H1 (cell line): ENCODE measurements at regions not wholly inside any gene's neighbourhood (a gene's known extent, or its start where the extent isn't known, plus 50 kb on each side); places are given as distances from the start of the nearest gene placed in this dataset.

ENCODE experiments used
- CTCF ChIA-PET: fragments of 300-600 bp; sonication (Branson Sonifier 250); formaldehyde crosslinking; loops from one replicate; lab custom pipeline; 2021; ENCODE audit not compliant: partially characterized antibody; lab: Charles Lee
- POLR2A ChIA-PET: fragments of 300-600 bp; sonication (Branson Sonifier 250); formaldehyde crosslinking; loops from one replicate; lab custom pipeline; 2021; ENCODE audit warnings: inconsistent platforms; ENCODE audit not compliant: partially characterized antibody; lab: Charles Lee
- DNase-seq, 2 experiments: peaks; one replicate each; pipeline versions ENCODE4 v3.0.0 to v3.0.0-alpha.2; 2010 to 2022; ENCODE audit warnings: low spot score in 2 of 2, low read depth in 1 of 2, mixed read lengths in 1 of 2
- FAIRE-seq: peaks from 2 replicates; lab custom pipeline; 2011; peaks lifted over from hg19 to GRCh38; lab: Jason Lieb, UNC
- H2AFZ ChIP-seq: 2 replicates; pipeline ENCODE4 v1.8.1; 2012; ENCODE audit warnings: low read length, inconsistent platforms
- H2AK5ac ChIP-seq: 2 replicates; pipeline ENCODE4 v1.6.1; 2013; ENCODE audit warnings: low read depth, low read length
- H2BK120ac ChIP-seq: replicated peaks from 2 replicates; pipeline ENCODE3; 2013; ENCODE audit warnings: low read depth, low read length, inconsistent platforms
- H2BK12ac ChIP-seq: 2 replicates; pipeline ENCODE4 v1.6.1; 2013; ENCODE audit warnings: low read depth, low read length
- H2BK15ac ChIP-seq: 2 replicates; pipeline ENCODE4 v1.6.1; 2013; ENCODE audit warnings: low read length
- H2BK20ac ChIP-seq: 2 replicates; pipeline ENCODE4 v1.6.1; 2013; ENCODE audit warnings: low read length
- H2BK5ac ChIP-seq: 2 replicates; pipeline ENCODE4 v1.6.1; 2013; ENCODE audit warnings: low read depth, low read length
- H3K14ac ChIP-seq: 2 replicates; pipeline ENCODE4 v1.6.1; 2013; ENCODE audit warnings: inconsistent platforms; ENCODE audit not compliant: insufficient read length
- H3K18ac ChIP-seq: 2 replicates; pipeline ENCODE4 v1.6.1; 2013; ENCODE audit warnings: low read length; ENCODE audit errors: extremely low read depth
- H3K23ac ChIP-seq: 2 replicates; pipeline ENCODE4 v1.6.1; 2013; ENCODE audit warnings: inconsistent platforms; ENCODE audit not compliant: insufficient read length
- H3K23me2 ChIP-seq: 2 replicates; pipeline ENCODE4 v1.6.1; 2013; ENCODE audit warnings: low read depth, low read length
- H3K27ac ChIP-seq: 2 replicates; pipeline ENCODE4 v1.6.1; 2011; ENCODE audit warnings: low read depth, low read length, inconsistent platforms
- H3K27me3 ChIP-seq, 4 experiments: replicated peaks in 1 of 4; 1 replicate in 1 of 4; 2 replicates in 3 of 4; pipeline versions ENCODE4 v1.6.1 to v1.8.1; 2011 to 2013; ENCODE audit warnings: low read length in 3 of 4, mild to moderate bottlenecking in 3 of 4, inconsistent platforms in 2 of 4, mixed read lengths in 2 of 4, moderate library complexity in 1 of 4; ENCODE audit not compliant: control insufficient read depth in 3 of 4, insufficient read depth in 3 of 4; ENCODE audit errors: extremely low read depth in 1 of 4
- H3K36me3 ChIP-seq, 4 experiments: 2 replicates each; pipeline versions ENCODE4 v1.6.1 to v1.8.1; 2011 to 2013; ENCODE audit warnings: mild to moderate bottlenecking in 4 of 4, low read length in 3 of 4, moderate library complexity in 2 of 4, control low read depth in 1 of 4, inconsistent platforms in 1 of 4; ENCODE audit not compliant: insufficient read depth in 4 of 4, control insufficient read depth in 2 of 4
- H3K4ac ChIP-seq: replicated peaks from 2 replicates; pipeline ENCODE3; 2013; ENCODE audit warnings: low read length, low read depth, mixed read lengths, inconsistent platforms; ENCODE audit not compliant: insufficient read length
- H3K4me1 ChIP-seq, 4 experiments: replicated peaks in 1 of 4; 1 replicate in 1 of 4; 2 replicates in 3 of 4; pipeline versions ENCODE4 v1.6.1 to v1.8.1; 2011 to 2013; ENCODE audit warnings: low read length in 3 of 4, inconsistent platforms in 2 of 4, mixed read lengths in 1 of 4; ENCODE audit not compliant: insufficient read depth in 4 of 4, control insufficient read depth in 3 of 4
- H3K4me2 ChIP-seq, 2 experiments: 2 replicates each; pipeline versions ENCODE4 v1.6.1 to v1.8.1; 2011 to 2013; ENCODE audit warnings: low read depth in 2 of 2, low read length in 2 of 2, control low read depth in 1 of 2, inconsistent platforms in 1 of 2, mild to moderate bottlenecking in 1 of 2; ENCODE audit not compliant: insufficient read depth in 1 of 2
- H3K4me3 ChIP-seq, 4 experiments: fragments of 200-600, 300-600 bp in 1 of 4; sonication (generic), shearing (Covaris generic), sonication (Bioruptor Twin) in 1 of 4; 2 replicates each; pipeline versions ENCODE4 v1.5.1 to v1.8.1; 2011 to 2016; ENCODE audit warnings: low read length in 4 of 4, low read depth in 3 of 4, control low read depth in 2 of 4, inconsistent platforms in 2 of 4, mild to moderate bottlenecking in 2 of 4, mixed read lengths in 1 of 4, moderate library complexity in 1 of 4; ENCODE audit not compliant: insufficient read depth in 2 of 4; ENCODE audit errors: extremely low read depth in 1 of 4
- H3K56ac ChIP-seq: replicated peaks from 2 replicates; pipeline ENCODE3; 2013; ENCODE audit warnings: low read depth, mild to moderate bottlenecking, mixed read lengths, low read length, inconsistent platforms; ENCODE audit not compliant: insufficient read length
- H3K79me1 ChIP-seq: 2 replicates; pipeline ENCODE4 v1.6.1; 2013; ENCODE audit warnings: low read depth, low read length, control low read depth
- H3K79me2 ChIP-seq, 2 experiments: 2 replicates each; pipeline versions ENCODE4 v1.6.1 to v1.8.1; 2012 to 2013; ENCODE audit warnings: low read length in 2 of 2, mild to moderate bottlenecking in 2 of 2, inconsistent platforms in 1 of 2; ENCODE audit not compliant: insufficient read depth in 2 of 2, control insufficient read depth in 1 of 2
- H3K9ac ChIP-seq, 4 experiments: replicated peaks in 1 of 4; 1 replicate in 1 of 4; 2 replicates in 3 of 4; pipeline versions ENCODE4 v1.6.1 to v1.8.1; 2011 to 2013; ENCODE audit warnings: low read depth in 3 of 4, low read length in 3 of 4, control low read depth in 2 of 4, mild to moderate bottlenecking in 2 of 4, moderate library complexity in 2 of 4, inconsistent platforms in 1 of 4; ENCODE audit errors: extremely low read depth in 1 of 4
- H3K9me3 ChIP-seq, 2 experiments: 2 replicates each; pipeline versions ENCODE4 v1.6.1 to v1.8.1; 2012 to 2013; ENCODE audit warnings: mild to moderate bottlenecking in 2 of 2, moderate library complexity in 2 of 2, control low read depth in 1 of 2, inconsistent platforms in 1 of 2, low read depth in 1 of 2, low read length in 1 of 2, mixed read lengths in 1 of 2; ENCODE audit not compliant: insufficient read depth in 2 of 2
- H4K20me1 ChIP-seq, 2 experiments: replicated peaks in 1 of 2; 2 replicates each; pipeline versions ENCODE3 to v1.8.1; 2011 to 2013; ENCODE audit warnings: inconsistent platforms in 2 of 2, low read length in 2 of 2, mild to moderate bottlenecking in 1 of 2; ENCODE audit not compliant: insufficient read depth in 2 of 2, control insufficient read depth in 1 of 2
- H4K5ac ChIP-seq: 2 replicates; pipeline ENCODE4 v1.6.1; 2013; ENCODE audit warnings: low read length, low read depth, mixed read lengths, inconsistent platforms; ENCODE audit not compliant: insufficient read length
- H4K8ac ChIP-seq: 2 replicates; pipeline ENCODE4 v1.8.0; 2013; ENCODE audit warnings: mild to moderate bottlenecking, moderate library complexity, low read length, inconsistent platforms; ENCODE audit not compliant: insufficient read depth; ENCODE audit errors: extremely low read depth
- H4K91ac ChIP-seq: replicated peaks from 2 replicates; pipeline ENCODE3; 2013; ENCODE audit warnings: low read length, mixed read lengths, inconsistent platforms; ENCODE audit not compliant: insufficient read length
- BACH1 ChIP-seq: IDR thresholded peaks from 2 replicates; pipeline ENCODE4 v1.6.1; 2012; ENCODE audit warnings: low read length, improper control_type of control experiment
- CBX5 ChIP-seq: fragments of 300-800, 300-1000 bp; sonication (generic); IDR thresholded peaks from 2 replicates; pipeline ENCODE4 v1.7.1; 2016; ENCODE audit warnings: antibody characterized with exemption, low read length, low read depth
- CBX8 ChIP-seq: fragments of 300-800, 300-1000 bp; sonication (generic); IDR thresholded peaks from 2 replicates; pipeline ENCODE4 v1.7.1; 2016; ENCODE audit warnings: low read depth, low read length, borderline replicate concordance
- EP300 ChIP-seq, 2 experiments: IDR thresholded peaks; 1 replicate in 1 of 2; 2 replicates in 1 of 2; pipeline ENCODE4 v1.6.1; 2011 to 2012; ENCODE audit warnings: low read depth in 2 of 2, low read length in 2 of 2, mild to moderate bottlenecking in 2 of 2, borderline replicate concordance in 1 of 2, inconsistent platforms in 1 of 2, moderate library complexity in 1 of 2
- GTF2F1 ChIP-seq: IDR thresholded peaks from 2 replicates; pipeline ENCODE4 v1.6.1; 2012; ENCODE audit warnings: low read depth, low read length, improper control_type of control experiment, borderline replicate concordance
- NANOG ChIP-seq: IDR thresholded peaks from 2 replicates; pipeline ENCODE4 v1.6.1; 2011; ENCODE audit warnings: low read length, low read depth, mild to moderate bottlenecking, inconsistent platforms; ENCODE audit not compliant: insufficient read depth, poor library complexity, severe bottlenecking
- POLR2AphosphoS5 ChIP-seq: IDR thresholded peaks from 2 replicates; pipeline ENCODE4 v1.6.1; 2011; ENCODE audit warnings: low read depth, low read length
- POU5F1 ChIP-seq: IDR thresholded peaks from 2 replicates; pipeline ENCODE4 v1.6.1; 2011; ENCODE audit warnings: low read depth, mild to moderate bottlenecking, low read length, moderate library complexity
- RNF2 ChIP-seq: fragments of 200-900, 300-1000 bp; sonication (generic); IDR thresholded peaks from 2 replicates; pipeline ENCODE4 v1.7.1; 2016; ENCODE audit warnings: borderline replicate concordance, low read depth, mild to moderate bottlenecking, antibody characterized with exemption, low read length; ENCODE audit not compliant: poor library complexity, severe bottlenecking; ENCODE audit errors: missing control alignments
- SP4 ChIP-seq: IDR thresholded peaks from 2 replicates; pipeline ENCODE4 v1.6.1; 2012; ENCODE audit warnings: low read length, inconsistent platforms
- YY1 ChIP-seq: IDR thresholded peaks from 2 replicates; pipeline ENCODE4 v1.6.1; 2011; ENCODE audit warnings: low read depth, mild to moderate bottlenecking, low read length
- WGBS, 2 experiments: shearing (Covaris generic) in 1 of 2; methylation state at CpG; one replicate each; pipeline versions ENCODE4 v1.1.6 to v1.1.7; 2013 to 2015; ENCODE audit warnings: low lambda C conversion rate in 2 of 2, mixed read lengths in 2 of 2, inconsistent platforms in 1 of 2, low coverage in 1 of 2, missing lambda C conversion rate in 1 of 2; ENCODE audit not compliant: insufficient replicate concordance in 2 of 2, insufficient coverage in 1 of 2, insufficient read length in 1 of 2; ENCODE audit errors: extremely low coverage in 1 of 2, missing lambda C conversion rate in 1 of 2; 5-methylcytosine and 5-hydroxymethylcytosine counted together
- TF ChIP-seq, protein P1 (sequence below), 3 experiments: IDR thresholded peaks; 1 replicate in 2 of 3; 2 replicates in 1 of 3; pipeline versions ENCODE4 v1.5.1 to v1.6.1; 2011; ENCODE audit warnings: low read length in 3 of 3, mild to moderate bottlenecking in 3 of 3, inconsistent platforms in 2 of 3, low read depth in 1 of 3, moderate library complexity in 1 of 3; ENCODE audit not compliant: insufficient read depth in 1 of 3; ENCODE audit errors: control extremely low read depth in 1 of 3

- Histone ChIP-seq H3K9me3 (no peaks in the 10 kb centered on the region), H3K4me2 (no peak overlapping the region), H2AK5ac (no peak overlapping the region), H2BK120ac (no peak overlapping the region), H3K9ac (no peak overlapping the region), H3K4ac (no peak overlapping the region), H2BK12ac (no peak overlapping the region), H3K23ac (no peak overlapping the region), H2AFZ (no peak overlapping the region), H3K14ac (no peak overlapping the region), H3K27me3 (no peaks in the 10 kb centered on the region), H3K23me2 (no peaks in the 10 kb centered on the region), H2BK5ac (no peak overlapping the region), H3K4me3 (no peak overlapping the region), H3K18ac (no peak overlapping the region), H2BK20ac (no peak overlapping the region), H3K56ac (no peak overlapping the region), H4K20me1 (no peaks in the 10 kb centered on the region), H4K8ac (no peak overlapping the region), H4K5ac (no peak overlapping the region), H3K36me3 (no peaks in the 10 kb centered on the region), H3K4me1 (no peaks in the 10 kb centered on the region), H3K79me1 (no peaks in the 10 kb centered on the region), H3K79me2 (no peaks in the 10 kb centered on the region), H3K27ac (no peak overlapping the region), H4K91ac (no peak overlapping the region), H2BK15ac (no peak overlapping the region)
- ChIA-PET CTCF (no interaction called here), POLR2A (no interaction called here)
- FAIRE-seq (no peak), DNase-seq (no peak)
- WGBS, 2 experiments, result 96% methylated on average over 1 of the region's 1 CpG; no CpG with 5 or more reads in 1 of the 2 experiments
- TF ChIP-seq POU5F1 (no peak), BACH1 (no peak), CBX5 (no peak), POLR2AphosphoS5 (no peak), CBX8 (no peak), SP4 (no peak), NANOG (no peak), YY1 (no peak), EP300 (IDR thresholded peaks at IDR 0.05; ENCODE audit: borderline replicate concordance in 1 of 2, low read depth in 2 of 2, low read length in 2 of 2) (no peak), RNF2 (no peak), GTF2F1 (no peak)
- TF ChIP-seq, protein P1, sequence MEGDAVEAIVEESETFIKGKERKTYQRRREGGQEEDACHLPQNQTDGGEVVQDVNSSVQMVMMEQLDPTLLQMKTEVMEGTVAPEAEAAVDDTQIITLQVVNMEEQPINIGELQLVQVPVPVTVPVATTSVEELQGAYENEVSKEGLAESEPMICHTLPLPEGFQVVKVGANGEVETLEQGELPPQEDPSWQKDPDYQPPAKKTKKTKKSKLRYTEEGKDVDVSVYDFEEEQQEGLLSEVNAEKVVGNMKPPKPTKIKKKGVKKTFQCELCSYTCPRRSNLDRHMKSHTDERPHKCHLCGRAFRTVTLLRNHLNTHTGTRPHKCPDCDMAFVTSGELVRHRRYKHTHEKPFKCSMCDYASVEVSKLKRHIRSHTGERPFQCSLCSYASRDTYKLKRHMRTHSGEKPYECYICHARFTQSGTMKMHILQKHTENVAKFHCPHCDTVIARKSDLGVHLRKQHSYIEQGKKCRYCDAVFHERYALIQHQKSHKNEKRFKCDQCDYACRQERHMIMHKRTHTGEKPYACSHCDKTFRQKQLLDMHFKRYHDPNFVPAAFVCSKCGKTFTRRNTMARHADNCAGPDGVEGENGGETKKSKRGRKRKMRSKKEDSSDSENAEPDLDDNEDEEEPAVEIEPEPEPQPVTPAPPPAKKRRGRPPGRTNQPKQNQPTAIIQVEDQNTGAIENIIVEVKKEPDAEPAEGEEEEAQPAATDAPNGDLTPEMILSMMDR (IDR thresholded peaks at IDR 0.05; ENCODE audit: control extremely low read depth in 1 of 3, insufficient read depth in 1 of 3, low read depth in 1 of 3, low read length in 3 of 3), result no peak
Measured at GRCh38 chr2:144927429-144927828, 407.5 kb upstream of the ZEB2 start.
